DOHH2 (cell line): ENCODE measurements at regions not wholly inside any gene's neighbourhood (a gene's known extent, or its start where the extent isn't known, plus 50 kb on each side); places are given as distances from the start of the nearest gene placed in this dataset.

Experiments
- EZH2phosphoT487 ChIP-seq: fragments of 200-600 bp; sonication (generic); IDR thresholded peaks from 2 replicates; pipeline ENCODE4 v1.6.1; 2017; ENCODE audit warnings: borderline replicate concordance, mild to moderate bottlenecking, antibody characterized with exemption, low read length, moderate library complexity, mixed read lengths
- TF ChIP-seq, protein P1 (sequence below): fragments of 200-600 bp; sonication (generic); IDR thresholded peaks from one replicate; pipeline ENCODE4 v1.5.1; 2014; ENCODE audit warnings: antibody characterized with exemption, mild to moderate bottlenecking, low read depth, low read length; ENCODE audit not compliant: poor library complexity, severe bottlenecking

DNA sequence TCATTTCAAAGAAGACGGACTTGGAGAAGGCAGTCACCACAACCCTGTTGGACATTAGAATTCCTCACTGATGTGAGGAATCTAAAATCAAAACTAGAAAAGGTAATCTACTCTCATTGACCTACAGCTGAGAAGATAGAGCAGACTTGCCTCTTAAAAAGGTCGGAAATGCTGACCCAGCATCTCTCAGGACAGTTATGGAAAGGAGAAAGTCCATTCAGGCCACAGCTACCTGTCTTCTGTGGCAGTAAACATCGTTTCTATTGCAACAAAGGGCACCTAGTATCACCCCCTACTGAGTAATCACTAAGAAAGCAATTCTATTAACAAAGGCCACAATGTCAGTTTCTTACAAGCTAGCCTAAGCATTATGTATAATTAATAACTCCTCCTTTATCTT lies 601.7 kb downstream of the PRELID2 start:
- TF ChIP-seq, protein P1, sequence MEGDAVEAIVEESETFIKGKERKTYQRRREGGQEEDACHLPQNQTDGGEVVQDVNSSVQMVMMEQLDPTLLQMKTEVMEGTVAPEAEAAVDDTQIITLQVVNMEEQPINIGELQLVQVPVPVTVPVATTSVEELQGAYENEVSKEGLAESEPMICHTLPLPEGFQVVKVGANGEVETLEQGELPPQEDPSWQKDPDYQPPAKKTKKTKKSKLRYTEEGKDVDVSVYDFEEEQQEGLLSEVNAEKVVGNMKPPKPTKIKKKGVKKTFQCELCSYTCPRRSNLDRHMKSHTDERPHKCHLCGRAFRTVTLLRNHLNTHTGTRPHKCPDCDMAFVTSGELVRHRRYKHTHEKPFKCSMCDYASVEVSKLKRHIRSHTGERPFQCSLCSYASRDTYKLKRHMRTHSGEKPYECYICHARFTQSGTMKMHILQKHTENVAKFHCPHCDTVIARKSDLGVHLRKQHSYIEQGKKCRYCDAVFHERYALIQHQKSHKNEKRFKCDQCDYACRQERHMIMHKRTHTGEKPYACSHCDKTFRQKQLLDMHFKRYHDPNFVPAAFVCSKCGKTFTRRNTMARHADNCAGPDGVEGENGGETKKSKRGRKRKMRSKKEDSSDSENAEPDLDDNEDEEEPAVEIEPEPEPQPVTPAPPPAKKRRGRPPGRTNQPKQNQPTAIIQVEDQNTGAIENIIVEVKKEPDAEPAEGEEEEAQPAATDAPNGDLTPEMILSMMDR: no peak
- TF ChIP-seq EZH2phosphoT487: no peak
